ENCODE measurements at regions not wholly inside any gene's neighbourhood (a gene's known extent, or its start where the extent isn't known, plus 50 kb on each side); places are given as distances from the start of the nearest gene placed in this dataset.

DNA sequence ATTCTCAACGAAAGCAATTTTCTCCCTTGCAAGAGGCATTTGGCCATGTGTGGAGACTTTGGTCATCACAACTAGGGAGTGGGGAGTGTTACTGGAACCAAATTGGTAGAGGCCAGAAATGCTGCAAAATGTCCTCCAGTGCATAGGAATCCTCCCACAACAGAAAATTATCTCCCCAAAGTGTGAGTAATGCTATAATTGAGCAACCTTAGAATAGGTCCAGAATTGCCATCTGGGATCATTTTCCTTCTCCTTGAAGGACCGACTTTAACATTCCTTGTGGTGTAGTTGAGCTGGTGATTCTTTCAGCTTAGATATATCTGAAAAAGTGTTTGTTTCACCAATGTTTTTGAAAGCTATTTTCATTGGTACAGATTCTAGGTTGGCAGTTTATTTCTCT is 111.2 kb upstream of the SMIM21 start:
- no peaks in the 10 kb centered on the region for H3K36me3 Mint-ChIP-seq (ENCODE audit: insufficient read depth)
- DNase-seq, result no peak
- no peaks in the 10 kb centered on the region for H3K9me3 Mint-ChIP-seq
- no peak overlapping the region for H3K27ac Mint-ChIP-seq
- ATAC-seq (replicated peaks), result no peak
- no peaks in the 10 kb centered on the region for H3K4me1 Mint-ChIP-seq (ENCODE audit: low read depth in 2 of 2)
- H3K27me3 Mint-ChIP-seq, result peaks cover 27 to 38% of the 10 kb centered on the region in 2 donors
- H3K4me3 Mint-ChIP-seq, result no peak overlapping the region

DNA sequence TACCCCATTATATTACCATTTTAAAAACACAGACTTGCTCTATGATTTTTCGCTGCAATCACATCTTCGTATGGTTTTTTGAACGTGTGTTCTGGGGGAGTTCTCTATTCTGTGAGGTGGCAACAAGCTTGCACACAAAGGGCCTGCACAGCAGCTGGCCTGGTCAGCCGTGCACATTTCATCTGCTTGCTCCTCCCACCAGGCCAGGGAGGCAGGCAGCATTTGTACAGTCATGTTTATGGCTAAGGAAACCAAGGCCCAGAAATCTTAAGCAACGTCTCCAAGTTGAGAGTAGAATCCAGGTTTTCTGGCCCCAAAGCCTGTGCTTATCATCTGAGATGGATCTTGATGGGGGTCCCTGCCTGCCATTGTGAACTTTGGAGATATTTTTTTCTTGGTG is 106.4 kb upstream of the SMIM21 start:
- H3K27ac Mint-ChIP-seq, result no peak overlapping the region
- no peak for DNase-seq

DNA sequence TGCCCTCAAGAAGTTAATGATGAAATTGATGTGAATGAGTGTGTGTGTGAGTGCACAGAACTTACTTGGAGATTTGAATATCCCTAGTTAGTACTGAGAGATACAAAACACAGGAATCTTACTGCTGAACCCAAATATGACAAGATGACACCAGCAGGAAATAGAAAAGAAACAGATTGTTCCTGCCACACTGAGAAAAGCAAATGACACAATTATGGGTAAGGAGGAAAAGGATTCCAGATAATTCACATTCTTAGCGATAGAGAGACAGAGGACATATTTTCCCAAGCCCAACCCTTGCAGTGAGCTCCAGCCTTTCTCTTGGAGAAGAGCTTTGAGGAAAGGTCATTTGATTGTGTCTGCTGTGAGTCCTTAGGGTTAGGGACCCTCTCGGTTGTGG is 105.7 kb upstream of the SMIM21 start:
- no peak overlapping the region for H3K27ac Mint-ChIP-seq
- H3K36me3 Mint-ChIP-seq (ENCODE audit: insufficient read depth), result no peaks in the 10 kb centered on the region
- H3K4me3 Mint-ChIP-seq, result no peak overlapping the region
- no peaks in the 10 kb centered on the region for H3K4me1 Mint-ChIP-seq (ENCODE audit: low read depth in 2 of 2)
- ATAC-seq (replicated peaks) (no peak), DNase-seq (no peak)
- H3K27me3 Mint-ChIP-seq, result peaks cover 20 to 53% of the 10 kb centered on the region in 2 donors
- no peaks in the 10 kb centered on the region for H3K9me3 Mint-ChIP-seq

More for the DNA sequence above, 106.4 kb upstream of the SMIM21 start:
- H3K36me3 Mint-ChIP-seq (ENCODE audit: insufficient read depth), result no peaks in the 10 kb centered on the region
- no peak overlapping the region for H3K4me3 Mint-ChIP-seq
- no peak for ATAC-seq (replicated peaks)
- H3K4me1 Mint-ChIP-seq (ENCODE audit: low read depth in 2 of 2), result no peaks in the 10 kb centered on the region
- H3K9me3 Mint-ChIP-seq, result no peaks in the 10 kb centered on the region
- peaks cover 16 to 51% of the 10 kb centered on the region in 2 donors for H3K27me3 Mint-ChIP-seq

DNA sequence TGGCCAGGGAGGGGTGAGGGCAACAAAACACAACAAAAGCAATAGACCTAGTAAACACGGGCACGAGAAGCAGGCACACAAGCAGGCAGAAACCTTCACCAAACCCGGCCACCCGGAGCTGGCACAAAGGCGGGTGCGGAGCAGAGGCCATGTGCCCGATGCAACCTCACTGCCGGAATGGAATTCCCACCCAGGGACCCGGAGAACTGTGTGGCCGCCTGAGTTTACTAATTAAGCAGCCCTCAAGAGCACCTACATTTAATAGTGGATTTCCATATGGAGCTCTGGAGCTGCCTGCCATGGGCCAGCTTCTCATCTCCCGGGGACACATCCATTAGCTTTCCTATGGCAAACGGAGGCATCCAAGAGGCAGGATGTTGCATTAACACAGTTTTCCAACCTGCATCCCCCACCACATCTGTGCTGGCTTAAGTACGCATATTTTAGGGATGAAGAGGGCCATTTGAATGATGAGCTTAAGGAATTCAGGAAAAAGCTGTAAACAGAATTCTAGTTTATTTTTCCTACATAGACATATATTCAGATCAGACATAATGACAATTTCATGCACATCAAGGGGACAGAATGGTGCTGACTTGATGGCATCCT is 104.5 kb upstream of the SMIM21 start:
- Mint-ChIP-seq H3K9me3 (no peaks in the 10 kb centered on the region), H3K27ac (no peak overlapping the region), H3K27me3 (peaks cover 25 to 54% of the 10 kb centered on the region in 2 donors), H3K36me3 (ENCODE audit: insufficient read depth) (no peaks in the 10 kb centered on the region), H3K4me3 (no peak overlapping the region), H3K4me1 (ENCODE audit: low read depth in 2 of 2) (no peaks in the 10 kb centered on the region)
- no peak for DNase-seq
- no peak for ATAC-seq (replicated peaks)

DNA sequence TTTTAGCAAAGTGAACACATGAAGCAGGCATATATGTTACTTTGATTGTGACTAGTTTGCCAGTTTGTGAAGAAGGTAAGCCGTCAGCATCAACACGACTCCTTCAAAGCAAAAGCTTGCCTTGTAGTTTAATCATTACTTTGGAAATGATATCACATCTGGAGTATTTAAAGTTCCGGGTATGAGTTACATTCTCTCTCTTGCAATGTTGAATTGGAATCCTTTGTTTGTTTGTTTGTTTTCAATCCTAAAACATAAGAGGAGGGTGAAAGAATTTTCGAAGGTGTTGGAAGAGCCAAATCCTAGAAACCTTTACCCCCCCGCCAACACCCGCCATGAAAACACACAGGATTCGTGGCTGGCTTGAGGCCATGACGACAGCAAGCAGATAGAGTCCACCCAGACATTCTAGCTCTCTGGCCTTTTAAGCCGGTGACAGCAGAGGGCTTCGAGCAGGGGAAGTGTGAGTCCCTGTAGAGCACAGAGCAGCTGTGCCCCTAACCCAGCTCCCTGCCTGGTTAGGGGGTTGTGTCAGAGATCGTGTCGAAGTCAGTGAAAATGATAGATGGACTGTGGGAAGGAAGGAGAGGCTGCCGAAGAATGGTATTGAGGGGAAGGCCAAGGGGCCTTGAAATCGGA is 103.8 kb upstream of the SMIM21 start:
- Mint-ChIP-seq H3K9me3 (no peaks in the 10 kb centered on the region), H3K27ac (no peak overlapping the region), H3K27me3 (peaks cover 26 to 54% of the 10 kb centered on the region in 2 donors), H3K4me1 (ENCODE audit: low read depth in 2 of 2) (no peaks in the 10 kb centered on the region), H3K4me3 (no peak overlapping the region), H3K36me3 (ENCODE audit: insufficient read depth) (no peaks in the 10 kb centered on the region)
- DNase-seq, result no peak
- no peak for ATAC-seq (replicated peaks)

DNA sequence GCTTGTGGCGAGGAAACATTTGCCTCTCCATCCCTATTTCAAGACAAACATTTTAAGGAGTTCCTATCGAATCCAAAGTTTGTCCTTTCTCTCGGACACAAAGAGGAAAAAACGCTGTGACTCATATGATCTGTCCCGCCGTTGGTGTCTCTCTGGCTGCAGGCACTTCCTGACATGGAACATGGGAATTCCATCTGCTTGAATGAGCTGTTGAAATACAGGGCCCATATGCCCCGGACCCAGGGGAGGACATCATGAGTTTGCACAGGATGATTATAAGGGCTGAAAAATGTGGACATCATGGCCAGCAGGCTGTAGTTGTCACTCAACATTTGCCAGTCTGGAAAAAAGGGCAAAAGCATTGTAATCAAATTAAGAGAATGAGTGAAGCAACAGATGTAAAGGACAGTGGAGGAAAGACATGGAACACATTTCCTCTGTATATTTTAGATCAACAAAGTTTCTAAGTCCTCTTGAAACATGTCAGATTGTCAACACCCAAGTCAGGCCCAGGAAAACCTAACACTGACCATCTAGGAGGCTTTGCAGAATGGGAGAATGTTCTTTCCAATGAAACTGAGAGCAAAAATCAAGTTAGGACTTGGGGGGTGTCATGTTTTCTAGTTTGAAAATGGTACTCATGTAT is 103.2 kb upstream of the SMIM21 start:
- Mint-ChIP-seq H3K9me3 (no peaks in the 10 kb centered on the region), H3K4me1 (ENCODE audit: low read depth in 2 of 2) (no peaks in the 10 kb centered on the region), H3K4me3 (no peak overlapping the region), H3K27ac (no peak overlapping the region), H3K27me3 (peaks cover 31 to 61% of the 10 kb centered on the region in 2 donors), H3K36me3 (ENCODE audit: insufficient read depth) (no peaks in the 10 kb centered on the region)
- DNase-seq, result no peak
- ATAC-seq (replicated peaks), result no peak

DNA sequence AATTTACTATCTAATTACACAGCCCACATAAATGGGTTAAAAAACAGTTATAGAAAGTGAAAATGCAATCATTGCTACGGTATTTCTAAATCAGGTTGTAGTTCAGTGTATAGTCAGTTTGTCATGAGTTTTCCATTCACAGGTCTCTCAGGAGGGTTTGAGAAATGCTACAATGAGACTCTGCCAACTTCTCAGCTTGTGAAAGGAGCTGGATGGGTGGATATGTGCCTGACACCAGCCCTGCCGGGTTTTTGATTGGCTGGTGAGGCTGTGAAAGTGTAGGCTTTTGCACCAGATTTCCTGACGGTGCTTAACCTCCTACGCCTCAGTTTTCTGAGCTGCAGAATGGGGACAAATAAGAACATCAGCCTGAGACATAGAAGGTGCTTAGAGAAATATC is 102.6 kb upstream of the SMIM21 start:
- no peak for ATAC-seq (replicated peaks)
- H3K9me3 Mint-ChIP-seq, result no peaks in the 10 kb centered on the region
- no peaks in the 10 kb centered on the region for H3K36me3 Mint-ChIP-seq (ENCODE audit: insufficient read depth)
- H3K4me1 Mint-ChIP-seq (ENCODE audit: low read depth in 2 of 2), result no peaks in the 10 kb centered on the region
- peaks cover 37 to 65% of the 10 kb centered on the region in 2 donors for H3K27me3 Mint-ChIP-seq
- no peak overlapping the region for H3K4me3 Mint-ChIP-seq
- no peak overlapping the region for H3K27ac Mint-ChIP-seq
- DNase-seq, result no peak

DNA sequence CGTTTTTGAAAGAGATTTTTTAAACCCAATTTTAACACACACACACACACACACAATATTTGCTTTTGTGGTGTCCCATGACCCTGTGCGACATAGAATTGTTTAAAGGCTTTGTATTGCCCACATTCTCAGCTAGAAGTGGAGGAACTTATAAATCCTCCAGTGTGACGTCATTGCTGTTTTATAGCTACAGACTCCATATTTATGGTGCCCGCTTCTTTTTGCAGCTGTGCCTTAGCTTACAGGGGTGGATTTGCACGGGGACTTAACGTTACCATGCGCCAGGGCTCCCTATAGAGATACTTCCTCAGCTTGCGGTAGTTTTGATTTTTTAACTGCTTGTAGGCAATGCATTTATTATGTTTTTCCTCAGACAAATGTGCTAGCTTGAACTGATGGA is 101.9 kb upstream of the SMIM21 start:
- peaks cover 43 to 67% of the 10 kb centered on the region in 2 donors for H3K27me3 Mint-ChIP-seq
- ATAC-seq (replicated peaks) (no peak), DNase-seq (no peak)
- H3K27ac Mint-ChIP-seq, result no peak overlapping the region
- no peaks in the 10 kb centered on the region for H3K36me3 Mint-ChIP-seq (ENCODE audit: insufficient read depth)
- H3K9me3 Mint-ChIP-seq, result no peaks in the 10 kb centered on the region
- no peaks in the 10 kb centered on the region for H3K4me1 Mint-ChIP-seq (ENCODE audit: low read depth in 2 of 2)
- no peak overlapping the region for H3K4me3 Mint-ChIP-seq

DNA sequence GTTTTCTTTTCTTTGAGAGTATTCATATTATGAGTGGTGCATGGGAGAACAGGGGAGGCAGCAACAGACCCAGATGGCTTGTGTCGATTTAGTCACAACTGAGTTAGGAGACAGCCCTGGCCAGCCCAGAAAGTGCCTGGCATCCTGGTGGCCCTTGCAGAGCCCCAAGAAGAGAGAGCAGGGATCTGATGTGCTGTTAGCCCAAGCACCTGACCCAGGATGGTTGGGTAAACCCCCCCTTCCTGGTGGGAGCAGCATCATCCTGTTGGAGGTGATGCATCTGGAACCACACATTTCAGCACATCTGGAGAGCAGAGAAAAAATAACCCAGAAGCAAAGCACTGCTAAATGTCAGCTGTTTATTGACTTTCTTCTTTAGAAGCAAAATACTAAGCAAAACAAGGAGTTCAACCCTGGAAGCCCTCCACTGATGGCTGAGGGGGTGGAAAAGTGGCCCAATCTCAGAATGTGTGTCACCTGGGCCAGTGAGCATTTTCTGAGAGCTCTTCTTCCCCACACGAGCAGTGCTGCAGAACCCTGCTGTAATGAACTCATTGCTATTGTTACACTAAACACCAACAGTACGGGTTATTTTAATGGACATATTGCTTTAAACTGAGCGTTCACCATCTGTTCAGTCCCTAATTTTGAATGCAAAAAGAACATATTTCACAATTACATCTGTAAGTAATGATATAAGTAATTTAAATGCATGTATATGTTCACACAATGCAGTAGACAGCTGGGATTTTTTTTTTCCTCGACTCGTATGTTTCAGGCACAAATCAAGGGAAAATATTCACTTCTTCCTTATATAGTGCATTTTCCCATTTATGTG is 100.6 kb upstream of the SMIM21 start:
- no peaks in the 10 kb centered on the region for H3K4me1 Mint-ChIP-seq (ENCODE audit: low read depth in 2 of 2)
- no peak overlapping the region for H3K27ac Mint-ChIP-seq
- DNase-seq (no peak), ATAC-seq (replicated peaks) (no peak)
- H3K27me3 Mint-ChIP-seq, result peaks cover 56 to 80% of the 10 kb centered on the region in 2 donors
- H3K4me3 Mint-ChIP-seq, result no peak overlapping the region
- H3K9me3 Mint-ChIP-seq, result no peaks in the 10 kb centered on the region
- no peaks in the 10 kb centered on the region for H3K36me3 Mint-ChIP-seq (ENCODE audit: insufficient read depth)

DNA sequence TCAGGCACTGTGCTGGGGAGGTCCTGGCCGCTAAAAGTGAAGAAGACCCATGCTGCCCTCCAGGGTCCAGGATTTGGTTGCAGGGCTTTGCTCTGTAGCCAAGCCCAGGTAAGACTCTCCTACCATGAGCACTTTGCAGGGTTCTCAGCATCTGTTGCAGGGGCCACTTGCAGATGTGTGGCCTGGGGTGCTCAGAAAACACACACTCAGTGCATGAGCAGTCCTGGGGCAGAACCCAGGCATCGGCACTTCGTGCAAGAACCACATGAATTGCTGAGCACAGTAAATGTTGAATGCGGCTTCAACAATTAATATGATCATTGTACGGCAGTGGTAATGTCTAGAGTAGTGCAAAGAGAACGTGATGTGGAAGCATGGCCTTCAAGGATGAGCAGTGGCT is 98.5 kb upstream of the SMIM21 start:
- H3K27me3 Mint-ChIP-seq, result peaks cover 49 to 79% of the 10 kb centered on the region in 2 donors
- H3K9me3 Mint-ChIP-seq, result no peaks in the 10 kb centered on the region
- H3K27ac Mint-ChIP-seq, result no peak overlapping the region
- ATAC-seq (replicated peaks) (no peak), DNase-seq (no peak)
- peaks cover 4% of the 10 kb centered on the region for H3K36me3 Mint-ChIP-seq (ENCODE audit: insufficient read depth)
- no peak overlapping the region for H3K4me3 Mint-ChIP-seq
- H3K4me1 Mint-ChIP-seq (ENCODE audit: low read depth in 2 of 2), result no peaks in the 10 kb centered on the region

DNA sequence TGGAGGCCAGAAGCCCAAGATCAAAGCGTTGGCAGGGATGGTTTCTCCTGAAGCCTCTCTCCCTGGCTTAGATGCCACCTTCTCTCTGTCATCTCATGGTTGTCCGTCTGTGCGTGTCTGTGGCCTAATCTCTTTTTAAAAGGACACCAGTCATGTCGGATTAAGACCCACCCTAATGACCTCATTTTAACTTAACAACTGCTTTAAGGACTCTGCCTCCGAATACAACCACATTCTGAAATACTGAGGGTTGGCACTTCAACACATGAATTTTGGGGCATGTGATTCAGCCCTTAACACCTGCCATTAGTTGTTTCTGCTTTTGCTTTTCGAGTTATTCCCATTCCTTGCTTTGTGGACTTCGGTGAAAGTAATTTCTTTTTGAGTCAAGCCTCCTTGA is 97.8 kb upstream of the SMIM21 start:
- H3K9me3 Mint-ChIP-seq, result no peaks in the 10 kb centered on the region
- no peak overlapping the region for H3K27ac Mint-ChIP-seq
- ATAC-seq (replicated peaks) (no peak), DNase-seq (no peak)
- H3K4me1 Mint-ChIP-seq (ENCODE audit: low read depth in 2 of 2), result no peaks in the 10 kb centered on the region
- no peak overlapping the region for H3K4me3 Mint-ChIP-seq
- peaks cover 4% of the 10 kb centered on the region for H3K36me3 Mint-ChIP-seq (ENCODE audit: insufficient read depth)
- peaks cover 49 to 72% of the 10 kb centered on the region in 2 donors for H3K27me3 Mint-ChIP-seq

DNA sequence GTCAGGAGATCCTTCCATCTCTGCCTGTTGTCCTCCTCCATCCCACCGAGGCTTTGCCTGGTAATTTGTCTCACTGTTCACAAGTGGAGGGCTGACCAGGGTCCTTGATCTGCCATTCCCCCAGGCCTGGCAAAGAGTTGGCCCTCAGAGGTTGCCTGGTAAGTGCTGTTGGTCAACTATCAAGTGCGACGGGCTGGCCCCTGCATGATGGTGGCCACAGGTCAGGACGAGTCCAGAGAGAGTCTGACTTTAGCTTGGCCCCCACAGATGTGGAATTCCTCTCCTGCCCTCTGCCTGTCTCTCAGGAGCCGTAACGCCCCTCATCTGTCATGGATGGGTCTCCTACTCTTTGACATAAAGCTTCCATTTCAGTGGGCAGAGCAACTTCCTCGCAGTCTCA is 97.3 kb upstream of the SMIM21 start:
- no peak overlapping the region for H3K4me3 Mint-ChIP-seq
- H3K27me3 Mint-ChIP-seq, result peaks cover 49 to 67% of the 10 kb centered on the region in 2 donors
- H3K9me3 Mint-ChIP-seq, result no peaks in the 10 kb centered on the region
- no peaks in the 10 kb centered on the region for H3K4me1 Mint-ChIP-seq (ENCODE audit: low read depth in 2 of 2)
- H3K36me3 Mint-ChIP-seq (ENCODE audit: insufficient read depth), result peaks cover 4% of the 10 kb centered on the region
- ATAC-seq (replicated peaks) (no peak), DNase-seq (no peak)
- H3K27ac Mint-ChIP-seq, result no peak overlapping the region

DNA sequence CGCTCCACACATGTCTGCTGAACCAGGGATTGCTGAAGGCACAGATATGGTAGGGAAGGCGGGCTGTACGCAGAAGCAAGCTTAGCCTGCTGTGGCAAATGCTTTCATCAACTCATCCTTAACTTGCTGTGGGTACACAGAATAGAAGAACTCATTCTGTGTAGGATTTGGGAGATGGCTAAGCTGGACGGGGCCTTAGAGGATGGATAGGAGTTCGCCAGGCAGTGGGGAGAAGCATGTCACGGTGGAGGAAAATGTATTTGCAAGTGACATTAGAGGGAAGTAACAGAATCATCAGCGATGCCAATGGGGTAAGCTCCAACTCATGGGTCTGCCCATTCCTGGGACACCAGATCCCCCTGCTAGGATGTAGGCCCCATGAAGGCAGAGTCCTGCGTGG is 96.7 kb upstream of the SMIM21 start:
- H3K9me3 Mint-ChIP-seq, result no peaks in the 10 kb centered on the region
- H3K27ac Mint-ChIP-seq, result no peak overlapping the region
- no peaks in the 10 kb centered on the region for H3K4me1 Mint-ChIP-seq (ENCODE audit: low read depth in 2 of 2)
- ATAC-seq (replicated peaks) (no peak), DNase-seq (no peak)
- H3K4me3 Mint-ChIP-seq, result no peak overlapping the region
- H3K36me3 Mint-ChIP-seq (ENCODE audit: insufficient read depth), result peaks cover 4% of the 10 kb centered on the region
- H3K27me3 Mint-ChIP-seq, result peaks cover 49 to 65% of the 10 kb centered on the region in 2 donors

Data from effector memory CD8-positive, alpha-beta T cell (primary cell).